Neutrophil (primary cell): ENCODE measurements at regions not wholly inside any gene's neighbourhood (a gene's known extent, or its start where the extent isn't known, plus 50 kb on each side); places are given as distances from the start of the nearest gene placed in this dataset.

Source experiments
- H3K27ac ChIP-seq: fragments of 200-600 bp; sonication (generic); 2 replicates; pipeline ENCODE4 v1.5.1; 2016; ENCODE audit warnings: mild to moderate bottlenecking, moderate library complexity
- H3K27me3 ChIP-seq: fragments of 200-600 bp; sonication (generic); 2 replicates; pipeline ENCODE4 v1.6.0; 2016; ENCODE audit warnings: mild to moderate bottlenecking
- H3K36me3 ChIP-seq: fragments of 200-600 bp; sonication (generic); 2 replicates; pipeline ENCODE4 v1.5.1; 2017
- H3K4me1 ChIP-seq, 2 experiments: fragments of 200-600 bp in 1 of 2; sonication (generic) in 1 of 2; 1 replicate in 1 of 2; 2 replicates in 1 of 2; pipeline versions ENCODE4 v1.5.1 to v1.6.1; 2013 to 2016; ENCODE audit warnings: low read depth in 1 of 2, low read length in 1 of 2, mild to moderate bottlenecking in 1 of 2, moderate library complexity in 1 of 2; ENCODE audit not compliant: control insufficient read depth in 1 of 2, insufficient read depth in 1 of 2
- H3K4me3 ChIP-seq, 2 experiments: fragments of 200-600 bp in 1 of 2; sonication (generic) in 1 of 2; 1 replicate in 1 of 2; 2 replicates in 1 of 2; pipeline ENCODE4 v1.5.1; 2013 to 2016; ENCODE audit warnings: low read depth in 1 of 2, low read length in 1 of 2, mild to moderate bottlenecking in 1 of 2, moderate library complexity in 1 of 2
- H3K9me3 ChIP-seq: fragments of 200-600 bp; sonication (generic); 2 replicates; pipeline ENCODE4 v1.5.1; 2016
- TF ChIP-seq, protein P1 (sequence below): fragments of 200-600 bp; sonication (generic); IDR thresholded peaks from 2 replicates; pipeline ENCODE4 v1.5.1; 2016; ENCODE audit warnings: antibody characterized with exemption

- no peak overlapping the region for H3K27ac ChIP-seq
- TF ChIP-seq, protein P1, sequence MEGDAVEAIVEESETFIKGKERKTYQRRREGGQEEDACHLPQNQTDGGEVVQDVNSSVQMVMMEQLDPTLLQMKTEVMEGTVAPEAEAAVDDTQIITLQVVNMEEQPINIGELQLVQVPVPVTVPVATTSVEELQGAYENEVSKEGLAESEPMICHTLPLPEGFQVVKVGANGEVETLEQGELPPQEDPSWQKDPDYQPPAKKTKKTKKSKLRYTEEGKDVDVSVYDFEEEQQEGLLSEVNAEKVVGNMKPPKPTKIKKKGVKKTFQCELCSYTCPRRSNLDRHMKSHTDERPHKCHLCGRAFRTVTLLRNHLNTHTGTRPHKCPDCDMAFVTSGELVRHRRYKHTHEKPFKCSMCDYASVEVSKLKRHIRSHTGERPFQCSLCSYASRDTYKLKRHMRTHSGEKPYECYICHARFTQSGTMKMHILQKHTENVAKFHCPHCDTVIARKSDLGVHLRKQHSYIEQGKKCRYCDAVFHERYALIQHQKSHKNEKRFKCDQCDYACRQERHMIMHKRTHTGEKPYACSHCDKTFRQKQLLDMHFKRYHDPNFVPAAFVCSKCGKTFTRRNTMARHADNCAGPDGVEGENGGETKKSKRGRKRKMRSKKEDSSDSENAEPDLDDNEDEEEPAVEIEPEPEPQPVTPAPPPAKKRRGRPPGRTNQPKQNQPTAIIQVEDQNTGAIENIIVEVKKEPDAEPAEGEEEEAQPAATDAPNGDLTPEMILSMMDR: no peak
- H3K27me3 ChIP-seq: no peaks in the 10 kb centered on the region
- no peaks in the 10 kb centered on the region for H3K4me1 ChIP-seq
- no peaks in the 10 kb centered on the region for H3K36me3 ChIP-seq
- H3K9me3 ChIP-seq: no peaks in the 10 kb centered on the region
- no peak overlapping the region for H3K4me3 ChIP-seq
Measured at GRCh38 chr3:3383461-3383860, 204.0 kb upstream of the CRBN start.

DNA sequence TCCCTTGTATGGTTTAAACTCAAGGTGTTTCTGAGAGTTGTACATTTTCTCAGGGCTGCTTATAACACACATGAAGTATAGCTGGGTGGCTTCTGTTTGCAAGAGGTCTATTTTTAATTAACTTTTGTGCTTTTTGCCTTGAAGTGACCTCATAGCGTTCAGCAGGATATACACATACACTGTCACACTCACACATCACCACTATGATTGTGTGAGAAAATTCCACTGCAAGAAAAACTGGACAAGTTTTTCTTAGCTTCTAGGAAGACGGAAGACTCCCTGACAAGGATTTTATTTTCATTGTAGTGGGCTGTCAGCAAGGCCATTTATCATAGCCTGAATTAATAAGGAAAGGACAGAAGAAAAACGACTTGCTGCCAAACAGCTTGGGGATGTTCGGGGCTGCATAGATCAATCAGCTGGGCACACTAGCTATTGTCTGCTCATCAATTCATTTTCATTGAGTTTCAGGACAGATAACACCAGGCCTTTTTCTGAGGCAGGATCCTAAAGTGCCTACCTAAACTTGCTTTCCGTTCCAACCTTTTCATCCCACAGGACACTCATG lies 192.8 kb upstream of the CRBN start:
- Histone ChIP-seq H3K36me3 (no peaks in the 10 kb centered on the region), H3K27ac (no peak overlapping the region), H3K9me3 (no peaks in the 10 kb centered on the region), H3K27me3 (no peaks in the 10 kb centered on the region), H3K4me3 (no peak overlapping the region), H3K4me1 (no peaks in the 10 kb centered on the region)
- TF ChIP-seq, protein P1: no peak

DNA sequence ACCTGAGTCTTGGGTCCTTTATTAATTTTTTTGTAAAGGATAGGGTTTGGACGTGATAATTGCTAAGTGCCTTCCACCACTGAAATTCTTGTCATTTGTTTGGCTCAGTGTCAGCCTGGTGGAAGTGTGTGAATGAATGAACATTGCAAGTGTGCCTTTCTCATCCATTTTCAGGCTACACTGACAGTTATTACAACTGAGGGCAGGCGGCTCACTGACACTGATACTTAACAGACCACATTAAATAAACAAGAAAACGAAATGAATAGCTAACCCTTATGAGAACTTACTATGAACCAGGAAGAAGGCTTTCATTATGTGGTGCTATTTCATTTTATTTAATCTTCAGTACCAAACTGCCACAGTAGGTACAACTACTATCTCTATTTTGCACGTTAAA lies 188.8 kb upstream of the CRBN start:
- H3K9me3 ChIP-seq: no peaks in the 10 kb centered on the region
- TF ChIP-seq, protein P1: no peak
- H3K4me3 ChIP-seq: no peak overlapping the region
- no peaks in the 10 kb centered on the region for H3K36me3 ChIP-seq
- no peaks in the 10 kb centered on the region for H3K4me1 ChIP-seq
- H3K27me3 ChIP-seq: no peaks in the 10 kb centered on the region
- H3K27ac ChIP-seq: no peak overlapping the region

GRCh38 chr3:3366386-3366785 lies 186.9 kb upstream of the CRBN start:
- TF ChIP-seq, protein P1: no peak
- Histone ChIP-seq H3K27me3 (no peaks in the 10 kb centered on the region), H3K9me3 (no peaks in the 10 kb centered on the region), H3K36me3 (no peaks in the 10 kb centered on the region), H3K27ac (no peak overlapping the region), H3K4me3 (no peak overlapping the region), H3K4me1 (no peaks in the 10 kb centered on the region)

DNA sequence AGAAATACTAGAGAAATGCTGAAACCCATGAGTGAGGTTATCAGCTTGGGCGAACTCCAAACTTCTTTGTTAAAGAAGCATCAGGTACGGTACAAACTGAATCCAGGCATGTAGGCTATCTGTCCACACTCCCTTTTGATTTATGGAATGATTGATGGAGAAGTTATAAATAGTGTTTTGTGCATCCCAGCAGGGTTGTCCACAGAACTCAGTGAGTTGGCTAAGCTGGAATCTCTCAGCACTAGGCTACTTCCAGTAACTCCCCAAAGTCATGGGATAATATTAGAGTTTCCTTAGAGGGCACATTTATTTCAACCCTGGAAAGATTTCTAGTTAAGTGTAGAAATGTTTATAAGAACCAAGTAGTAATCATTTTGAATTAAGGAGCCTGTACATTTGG lies 186.2 kb upstream of the CRBN start:
- no peaks in the 10 kb centered on the region for H3K27me3 ChIP-seq
- TF ChIP-seq, protein P1: no peak

DNA sequence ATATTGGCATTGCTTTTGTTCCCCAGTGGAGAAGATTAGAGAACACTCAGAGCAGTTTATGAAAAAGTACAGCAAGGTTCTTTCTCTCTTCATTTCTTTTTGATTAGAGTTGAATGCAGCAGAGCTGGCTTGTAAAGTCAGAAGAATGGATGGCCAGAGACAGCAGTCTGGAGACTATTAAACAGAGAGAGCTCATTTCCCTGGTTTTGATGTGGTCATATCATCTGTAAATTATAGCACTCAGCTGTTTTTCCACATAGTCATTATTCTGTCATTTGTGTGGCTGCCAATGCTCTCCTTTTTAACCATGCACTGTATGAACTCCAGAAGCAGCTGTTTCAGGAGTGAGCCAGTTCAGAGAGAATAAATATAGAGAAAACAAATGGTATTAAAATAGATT lies 177.4 kb upstream of the CRBN start:
- Histone ChIP-seq H3K9me3 (no peaks in the 10 kb centered on the region), H3K4me1 (peaks cover 11 to 20% of the 10 kb centered on the region in 2 experiments), H3K4me3 (no peak overlapping the region), H3K27ac (no peak overlapping the region), H3K27me3 (no peaks in the 10 kb centered on the region), H3K36me3 (no peaks in the 10 kb centered on the region)
- TF ChIP-seq, protein P1: no peak

More for the DNA sequence above, 186.2 kb upstream of the CRBN start:
- Histone ChIP-seq H3K27ac (no peak overlapping the region), H3K36me3 (no peaks in the 10 kb centered on the region), H3K9me3 (no peaks in the 10 kb centered on the region), H3K4me3 (no peak overlapping the region), H3K4me1 (peaks cover 0 to 2% of the 10 kb centered on the region in 2 experiments)
